ENCODE measurements at regions not wholly inside any gene's neighbourhood (a gene's known extent, or its start where the extent isn't known, plus 50 kb on each side); places are given as distances from the start of the nearest gene placed in this dataset.

DNA sequence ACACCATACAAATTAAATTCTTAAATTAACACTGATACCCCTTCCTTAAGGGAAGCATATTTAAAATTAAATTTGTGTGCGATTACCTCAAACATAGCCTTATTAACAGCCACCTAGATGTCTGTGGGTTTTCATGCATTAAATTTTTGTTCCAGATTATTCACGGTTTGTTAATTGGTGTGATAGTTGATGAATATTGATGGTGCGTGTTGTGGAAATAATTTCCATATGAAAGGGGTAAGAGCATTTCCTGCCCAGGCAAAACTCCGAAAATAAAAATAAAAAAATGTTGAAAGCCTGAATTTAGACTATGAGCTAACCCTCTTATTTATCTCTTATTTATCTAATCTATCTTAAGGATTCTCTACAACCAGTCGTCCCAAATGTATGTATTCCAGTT, 679.3 kb upstream of the CELF2 start:
- no peak for TF ChIP-seq FOS (IDR thresholded peaks at IDR 0.05; ENCODE audit: borderline replicate concordance, insufficient read depth, low read length)
- no peak for TF ChIP-seq POLR2A (IDR thresholded peaks at IDR 0.05; ENCODE audit: low read depth, low read length)
- TF ChIP-seq, protein P1, sequence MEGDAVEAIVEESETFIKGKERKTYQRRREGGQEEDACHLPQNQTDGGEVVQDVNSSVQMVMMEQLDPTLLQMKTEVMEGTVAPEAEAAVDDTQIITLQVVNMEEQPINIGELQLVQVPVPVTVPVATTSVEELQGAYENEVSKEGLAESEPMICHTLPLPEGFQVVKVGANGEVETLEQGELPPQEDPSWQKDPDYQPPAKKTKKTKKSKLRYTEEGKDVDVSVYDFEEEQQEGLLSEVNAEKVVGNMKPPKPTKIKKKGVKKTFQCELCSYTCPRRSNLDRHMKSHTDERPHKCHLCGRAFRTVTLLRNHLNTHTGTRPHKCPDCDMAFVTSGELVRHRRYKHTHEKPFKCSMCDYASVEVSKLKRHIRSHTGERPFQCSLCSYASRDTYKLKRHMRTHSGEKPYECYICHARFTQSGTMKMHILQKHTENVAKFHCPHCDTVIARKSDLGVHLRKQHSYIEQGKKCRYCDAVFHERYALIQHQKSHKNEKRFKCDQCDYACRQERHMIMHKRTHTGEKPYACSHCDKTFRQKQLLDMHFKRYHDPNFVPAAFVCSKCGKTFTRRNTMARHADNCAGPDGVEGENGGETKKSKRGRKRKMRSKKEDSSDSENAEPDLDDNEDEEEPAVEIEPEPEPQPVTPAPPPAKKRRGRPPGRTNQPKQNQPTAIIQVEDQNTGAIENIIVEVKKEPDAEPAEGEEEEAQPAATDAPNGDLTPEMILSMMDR (IDR thresholded peaks at IDR 0.05; ENCODE audit: extremely low read depth in 1 of 2, insufficient read depth in 1 of 2, low read depth in 1 of 2, low read length in 2 of 2) = no peak
- TF ChIP-seq, protein P2, sequence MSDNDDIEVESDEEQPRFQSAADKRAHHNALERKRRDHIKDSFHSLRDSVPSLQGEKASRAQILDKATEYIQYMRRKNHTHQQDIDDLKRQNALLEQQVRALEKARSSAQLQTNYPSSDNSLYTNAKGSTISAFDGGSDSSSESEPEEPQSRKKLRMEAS (IDR thresholded peaks at IDR 0.05; ENCODE audit: insufficient read depth, insufficient read length) = no peak
- no peak for TF ChIP-seq POLR2AphosphoS5 (IDR thresholded peaks at IDR 0.05; ENCODE audit: insufficient read depth, low read depth, low read length)
- TF ChIP-seq EZH2 (IDR thresholded peaks at IDR 0.05; ENCODE audit: borderline replicate concordance, low read depth, low read length, severe bottlenecking) = no peak
- no peak for TF ChIP-seq GATA2 (IDR thresholded peaks at IDR 0.05; ENCODE audit: insufficient read depth, insufficient read length, low read depth, low read length)

All from endothelial cell of umbilical vein (primary cell).